ENCODE measurements at regions not wholly inside any gene's neighbourhood (a gene's known extent, or its start where the extent isn't known, plus 50 kb on each side); places are given as distances from the start of the nearest gene placed in this dataset.

- no peak for DNase-seq
Measured at GRCh38 chr3:182668541-182668940, 124.8 kb upstream of the ATP11B start.

GRCh38 chr3:182668974-182669373, 124.3 kb upstream of the ATP11B start:
- no peak for DNase-seq

- DNase-seq: no peak
Measured at GRCh38 chr3:182671541-182671940, 121.8 kb upstream of the ATP11B start.

- no peak for DNase-seq
Measured at GRCh38 chr3:182671942-182672341, 121.4 kb upstream of the ATP11B start.

GRCh38 chr3:182673336-182673735, 120.0 kb upstream of the ATP11B start:
- DNase-seq: no peak

GRCh38 chr3:182682263-182683241, 110.8 kb upstream of the ATP11B start:
- peak; percentile 25 for DNase-seq

GRCh38 chr3:182683453-182683852, 109.9 kb upstream of the ATP11B start:
- DNase-seq: peak; percentile 60

GRCh38 chr3:182683858-182684257, 109.4 kb upstream of the ATP11B start:
- DNase-seq: no peak

GRCh38 chr3:182686033-182686886, 107.0 kb upstream of the ATP11B start:
- DNase-seq: no peak

- DNase-seq: no peak
Measured at GRCh38 chr3:182690172-182690571, 103.1 kb upstream of the ATP11B start.

- DNase-seq: no peak
Measured at GRCh38 chr3:182692021-182692420, 101.3 kb upstream of the ATP11B start.

- no peak for DNase-seq
Measured at GRCh38 chr3:182692695-182693094, 100.6 kb upstream of the ATP11B start.

- DNase-seq: no peak
Measured at GRCh38 chr3:182693723-182694122, 99.6 kb upstream of the ATP11B start.

- no peak for DNase-seq
Measured at GRCh38 chr3:182696916-182697315, 96.4 kb upstream of the ATP11B start.

GRCh38 chr3:182697345-182697919, 95.9 kb upstream of the ATP11B start:
- DNase-seq: no peak

- no peak for DNase-seq
Measured at GRCh38 chr3:182698078-182698477, 95.2 kb upstream of the ATP11B start.

GRCh38 chr3:182699550-182700170, 93.6 kb upstream of the ATP11B start:
- no peak for DNase-seq

GRCh38 chr3:182702216-182702615, 91.1 kb upstream of the ATP11B start:
- DNase-seq: no peak

- no peak for DNase-seq
Measured at GRCh38 chr3:182703233-182703632, 90.1 kb upstream of the ATP11B start.

GRCh38 chr3:182704926-182705325, 88.4 kb upstream of the ATP11B start:
- DNase-seq: no peak

GRCh38 chr3:182708810-182709209, 84.5 kb upstream of the ATP11B start:
- DNase-seq: no peak

- no peak for DNase-seq
Measured at GRCh38 chr3:182709306-182709705, 84.0 kb upstream of the ATP11B start.

Data from DMS 273 treated with DMSO at 0.1 percent for 48 hours (cell line).